ENCODE measurements at regions not wholly inside any gene's neighbourhood (a gene's known extent, or its start where the extent isn't known, plus 50 kb on each side); places are given as distances from the start of the nearest gene placed in this dataset.

- Histone ChIP-seq H3F3A (ENCODE audit: insufficient read depth) (no peaks in the 10 kb centered on the region), H4K20me1 (ENCODE audit: low read depth, low read length) (no peaks in the 10 kb centered on the region), H3K27ac (ENCODE audit: low read depth, low read length) (no peak overlapping the region), H2AFZ (ENCODE audit: low read depth, low read length, severe bottlenecking) (no peak overlapping the region), H3K36me3 (ENCODE audit: low read length) (no peaks in the 10 kb centered on the region), H3K79me2 (ENCODE audit: insufficient read depth, low read length) (no peaks in the 10 kb centered on the region), H3K4me3 (ENCODE audit: insufficient read depth, low read length, poor library complexity, severe bottlenecking) (no peak overlapping the region), H3K9me2 (replicated peaks; ENCODE audit: insufficient read depth, low read length) (0 out of 2 replicates have a peak, but pooled peaks cover 4% of the 10 kb centered on the region), H3K4me2 (ENCODE audit: low read depth, low read length, poor library complexity, severe bottlenecking) (no peak overlapping the region), H3K27me3 (ENCODE audit: low read length) (no peaks in the 10 kb centered on the region), H3K9me3 (ENCODE audit: insufficient read depth, low read length) (no peaks in the 10 kb centered on the region), H3K9ac (ENCODE audit: low read length) (no peak overlapping the region)
- TF ChIP-seq EZH2phosphoT487 (conservative IDR thresholded peaks at IDR 0.05; ENCODE audit: low read length) (no peak), CTCF (IDR thresholded peaks at IDR 0.05; ENCODE audit: insufficient read depth, low read length, poor library complexity, severe bottlenecking) (no peak)
Measured at GRCh38 chr7:15094989-15095388, 192.4 kb upstream of the DGKB start.

- Histone ChIP-seq H3K9ac (ENCODE audit: low read length) (no peak overlapping the region), H3K27ac (ENCODE audit: low read depth, low read length) (no peak overlapping the region), H3K4me2 (ENCODE audit: low read depth, low read length, poor library complexity, severe bottlenecking) (no peak overlapping the region), H3K9me3 (ENCODE audit: insufficient read depth, low read length) (0 out of 2 replicates have a peak, but pooled peaks cover 3% of the 10 kb centered on the region), H2AFZ (ENCODE audit: low read depth, low read length, severe bottlenecking) (no peak overlapping the region), H4K20me1 (ENCODE audit: low read depth, low read length) (no peaks in the 10 kb centered on the region), H3K36me3 (ENCODE audit: low read length) (no peaks in the 10 kb centered on the region), H3K79me2 (ENCODE audit: insufficient read depth, low read length) (no peaks in the 10 kb centered on the region), H3K4me3 (ENCODE audit: insufficient read depth, low read length, poor library complexity, severe bottlenecking) (no peak overlapping the region), H3F3A (ENCODE audit: insufficient read depth) (no peaks in the 10 kb centered on the region), H3K27me3 (ENCODE audit: low read length) (no peaks in the 10 kb centered on the region), H3K9me2 (replicated peaks; ENCODE audit: insufficient read depth, low read length) (0 out of 2 replicates have a peak, but pooled peaks cover 4% of the 10 kb centered on the region)
- TF ChIP-seq EZH2phosphoT487 (conservative IDR thresholded peaks at IDR 0.05; ENCODE audit: low read length) (no peak), CTCF (IDR thresholded peaks at IDR 0.05; ENCODE audit: insufficient read depth, low read length, poor library complexity, severe bottlenecking) (no peak)
Measured at GRCh38 chr7:15087771-15088170, 185.2 kb upstream of the DGKB start.

GRCh38 chr7:15086862-15087261 is 184.3 kb upstream of the DGKB start:
- no peaks in the 10 kb centered on the region for H3F3A ChIP-seq (ENCODE audit: insufficient read depth)
- TF ChIP-seq CTCF (IDR thresholded peaks at IDR 0.05; ENCODE audit: insufficient read depth, low read length, poor library complexity, severe bottlenecking) (no peak), EZH2phosphoT487 (conservative IDR thresholded peaks at IDR 0.05; ENCODE audit: low read length) (no peak)
- no peaks in the 10 kb centered on the region for H3K79me2 ChIP-seq (ENCODE audit: insufficient read depth, low read length)
- H3K9me2 ChIP-seq (replicated peaks; ENCODE audit: insufficient read depth, low read length) = 0 out of 2 replicates have a peak, but pooled peaks cover 3% of the 10 kb centered on the region
- H3K4me2 ChIP-seq (ENCODE audit: low read depth, low read length, poor library complexity, severe bottlenecking) = no peak overlapping the region
- no peaks in the 10 kb centered on the region for H3K27me3 ChIP-seq (ENCODE audit: low read length)
- H3K4me3 ChIP-seq (ENCODE audit: insufficient read depth, low read length, poor library complexity, severe bottlenecking) = no peak overlapping the region
- no peak overlapping the region for H3K27ac ChIP-seq (ENCODE audit: low read depth, low read length)
- 0 out of 2 replicates have a peak, but pooled peaks cover 3% of the 10 kb centered on the region for H3K9me3 ChIP-seq (ENCODE audit: insufficient read depth, low read length)
- no peak overlapping the region for H3K9ac ChIP-seq (ENCODE audit: low read length)
- H3K36me3 ChIP-seq (ENCODE audit: low read length) = no peaks in the 10 kb centered on the region
- no peaks in the 10 kb centered on the region for H4K20me1 ChIP-seq (ENCODE audit: low read depth, low read length)
- H2AFZ ChIP-seq (ENCODE audit: low read depth, low read length, severe bottlenecking) = no peak overlapping the region
